ENCODE measurements at regions not wholly inside any gene's neighbourhood (a gene's known extent, or its start where the extent isn't known, plus 50 kb on each side); places are given as distances from the start of the nearest gene placed in this dataset.

GRCh38 chr5:167861129-167861927 lies 430.1 kb upstream of the WWC1 start:
- H3K36me3 ChIP-seq = no peaks in the 10 kb centered on the region
- no peak overlapping the region for H3K4me3 ChIP-seq
- no peaks in the 10 kb centered on the region for H3K9me3 ChIP-seq
- H3K27me3 ChIP-seq = no peaks in the 10 kb centered on the region
- H3K27ac ChIP-seq = no peak overlapping the region
- DNase-seq (ENCODE audit: low spot score) = no peak
- H3K4me1 ChIP-seq = no peaks in the 10 kb centered on the region
- TF ChIP-seq CTCF (IDR thresholded peaks at IDR 0.05) = no peak

GRCh38 chr5:167861928-167862426 lies 429.5 kb upstream of the WWC1 start:
- Histone ChIP-seq H3K9me3 (no peaks in the 10 kb centered on the region), H3K27me3 (no peaks in the 10 kb centered on the region), H3K36me3 (no peaks in the 10 kb centered on the region), H3K4me1 (no peaks in the 10 kb centered on the region), H3K4me3 (no peak overlapping the region), H3K27ac (no peak overlapping the region)
- TF ChIP-seq CTCF (IDR thresholded peaks at IDR 0.05) = no peak
- DNase-seq (ENCODE audit: low spot score) = no peak

- DNase-seq (ENCODE audit: low spot score) = no peak
- Histone ChIP-seq H3K36me3 (no peaks in the 10 kb centered on the region), H3K27me3 (no peaks in the 10 kb centered on the region), H3K9me3 (no peaks in the 10 kb centered on the region), H3K4me3 (no peak overlapping the region), H3K4me1 (no peaks in the 10 kb centered on the region), H3K27ac (no peak overlapping the region)
- TF ChIP-seq CTCF (IDR thresholded peaks at IDR 0.05) = no peak
These were observed 427.6 kb upstream of the WWC1 start for GRCh38 chr5:167863883-167864282.

GRCh38 chr5:167864801-167865200 lies 426.6 kb upstream of the WWC1 start:
- no peak for TF ChIP-seq CTCF (IDR thresholded peaks at IDR 0.05)
- H3K27me3 ChIP-seq = no peaks in the 10 kb centered on the region
- no peak overlapping the region for H3K27ac ChIP-seq
- no peaks in the 10 kb centered on the region for H3K9me3 ChIP-seq
- no peak overlapping the region for H3K4me3 ChIP-seq
- no peaks in the 10 kb centered on the region for H3K4me1 ChIP-seq
- H3K36me3 ChIP-seq = no peaks in the 10 kb centered on the region
- DNase-seq (ENCODE audit: low spot score) = no peak

GRCh38 chr5:167866797-167867196 lies 424.6 kb upstream of the WWC1 start:
- TF ChIP-seq CTCF (IDR thresholded peaks at IDR 0.05) = no peak

GRCh38 chr5:167867281-167867680 lies 424.2 kb upstream of the WWC1 start:
- no peaks in the 10 kb centered on the region for H3K36me3 ChIP-seq
- no peak overlapping the region for H3K27ac ChIP-seq
- H3K4me1 ChIP-seq = no peaks in the 10 kb centered on the region
- no peaks in the 10 kb centered on the region for H3K27me3 ChIP-seq
- DNase-seq (ENCODE audit: low spot score) = no peak
- H3K9me3 ChIP-seq = no peaks in the 10 kb centered on the region
- TF ChIP-seq CTCF (IDR thresholded peaks at IDR 0.05) = no peak
- H3K4me3 ChIP-seq = no peak overlapping the region

More at GRCh38 chr5:167866797-167867196, 424.6 kb upstream of the WWC1 start:
- Histone ChIP-seq H3K9me3 (no peaks in the 10 kb centered on the region), H3K27ac (no peak overlapping the region), H3K4me3 (no peak overlapping the region), H3K36me3 (no peaks in the 10 kb centered on the region), H3K27me3 (no peaks in the 10 kb centered on the region), H3K4me1 (no peaks in the 10 kb centered on the region)
- DNase-seq (ENCODE audit: low spot score) = no peak
